Breast epithelium (tissue), 3 donors: ENCODE measurements at regions not wholly inside any gene's neighbourhood (a gene's known extent, or its start where the extent isn't known, plus 50 kb on each side); places are given as distances from the start of the nearest gene placed in this dataset.

Experiments used
- CTCF ChIP-seq, 3 donors: fragments of 450-650 bp; IDR thresholded peaks; one replicate each; pipeline ENCODE4 v1.5.1; 2016 to 2017; ENCODE audit warnings: antibody characterized with exemption in 3 of 3, mild to moderate bottlenecking in 3 of 3, moderate library complexity in 3 of 3
- POLR2A ChIP-seq: fragments of 450-650 bp; IDR thresholded peaks from one replicate; pipeline ENCODE4 v1.6.1; 2016; ENCODE audit warnings: antibody characterized with exemption, mild to moderate bottlenecking, moderate library complexity

GRCh38 chr6:14814016-14814415, 431.9 kb upstream of the JARID2 start:
- TF ChIP-seq CTCF (IDR thresholded peaks at IDR 0.05) (no peak), POLR2A (no peak)
